Astrocyte of the spinal cord (primary cell): ENCODE measurements at regions not wholly inside any gene's neighbourhood (a gene's known extent, or its start where the extent isn't known, plus 50 kb on each side); places are given as distances from the start of the nearest gene placed in this dataset.
A peak's percentile ranks its signal among the peaks of the same experiment; 100 is the strongest.

Experiments
- DNase-seq: peaks from one replicate; pipeline ENCODE4 v3.0.0; 2011; ENCODE audit warnings: low read depth, low spot score
- H3K4me3 ChIP-seq: 2 replicates; pipeline ENCODE4 v1.5.1; 2011; ENCODE audit warnings: low read depth, mild to moderate bottlenecking, low read length, moderate library complexity
- in situ Hi-C: cut with HindIII; loops from 2 replicates; pipeline ENCODE4 v1.10.0; 2017; ENCODE audit warnings: low sequenced_read_pairs
- TF ChIP-seq, protein P1 (sequence below): IDR thresholded peaks from 2 replicates; pipeline ENCODE4 v1.5.1; 2012; ENCODE audit warnings: low read depth, mild to moderate bottlenecking, low read length, inconsistent platforms

DNA sequence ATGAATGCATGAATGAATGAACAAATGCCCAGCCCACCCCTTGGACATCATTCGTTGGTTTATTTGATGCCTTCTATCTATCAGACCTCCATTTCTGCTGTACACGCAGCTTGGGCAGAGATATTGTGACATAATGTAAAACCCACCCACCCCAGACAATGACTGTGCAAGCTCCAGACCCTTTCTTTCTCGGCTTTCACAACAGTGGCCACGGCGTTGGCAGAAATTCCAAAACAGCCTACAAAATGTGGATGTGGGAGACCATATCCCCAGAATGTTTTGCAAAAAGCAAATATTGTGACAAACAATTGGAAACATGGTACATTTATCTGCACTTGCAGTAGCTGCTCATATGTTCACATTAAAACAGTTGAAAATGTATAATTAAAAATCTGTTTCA is 162.0 kb upstream of the MAFB start:
- TF ChIP-seq, protein P1, sequence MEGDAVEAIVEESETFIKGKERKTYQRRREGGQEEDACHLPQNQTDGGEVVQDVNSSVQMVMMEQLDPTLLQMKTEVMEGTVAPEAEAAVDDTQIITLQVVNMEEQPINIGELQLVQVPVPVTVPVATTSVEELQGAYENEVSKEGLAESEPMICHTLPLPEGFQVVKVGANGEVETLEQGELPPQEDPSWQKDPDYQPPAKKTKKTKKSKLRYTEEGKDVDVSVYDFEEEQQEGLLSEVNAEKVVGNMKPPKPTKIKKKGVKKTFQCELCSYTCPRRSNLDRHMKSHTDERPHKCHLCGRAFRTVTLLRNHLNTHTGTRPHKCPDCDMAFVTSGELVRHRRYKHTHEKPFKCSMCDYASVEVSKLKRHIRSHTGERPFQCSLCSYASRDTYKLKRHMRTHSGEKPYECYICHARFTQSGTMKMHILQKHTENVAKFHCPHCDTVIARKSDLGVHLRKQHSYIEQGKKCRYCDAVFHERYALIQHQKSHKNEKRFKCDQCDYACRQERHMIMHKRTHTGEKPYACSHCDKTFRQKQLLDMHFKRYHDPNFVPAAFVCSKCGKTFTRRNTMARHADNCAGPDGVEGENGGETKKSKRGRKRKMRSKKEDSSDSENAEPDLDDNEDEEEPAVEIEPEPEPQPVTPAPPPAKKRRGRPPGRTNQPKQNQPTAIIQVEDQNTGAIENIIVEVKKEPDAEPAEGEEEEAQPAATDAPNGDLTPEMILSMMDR: no peak

DNA sequence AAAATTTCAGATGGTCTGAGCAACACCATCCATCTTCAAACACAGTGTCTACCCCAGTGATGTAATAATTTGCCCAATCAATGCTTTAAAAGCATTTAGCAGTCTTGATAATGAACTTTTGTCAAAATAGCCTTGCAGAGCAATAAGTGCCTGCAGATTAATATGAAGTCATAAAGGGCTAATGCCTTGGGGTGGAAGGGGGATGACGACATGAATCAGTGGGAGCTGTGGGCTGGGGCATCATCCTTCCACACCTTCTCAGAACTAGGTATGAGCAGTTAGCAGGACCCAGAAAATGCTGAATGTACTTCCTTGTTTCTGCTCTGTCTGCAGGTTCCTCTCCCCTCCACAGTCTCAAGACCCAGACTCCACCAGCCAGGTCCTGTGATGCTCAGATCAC is 166.2 kb upstream of the MAFB start:
- H3K4me3 ChIP-seq: no peak overlapping the region
- TF ChIP-seq, protein P1: no peak
- no peak for DNase-seq
- in situ Hi-C loops: no loop called here

More for the DNA sequence above, 162.0 kb upstream of the MAFB start:
- H3K4me3 ChIP-seq: no peak overlapping the region
- in situ Hi-C loops: no loop called here
- DNase-seq: no peak

DNA sequence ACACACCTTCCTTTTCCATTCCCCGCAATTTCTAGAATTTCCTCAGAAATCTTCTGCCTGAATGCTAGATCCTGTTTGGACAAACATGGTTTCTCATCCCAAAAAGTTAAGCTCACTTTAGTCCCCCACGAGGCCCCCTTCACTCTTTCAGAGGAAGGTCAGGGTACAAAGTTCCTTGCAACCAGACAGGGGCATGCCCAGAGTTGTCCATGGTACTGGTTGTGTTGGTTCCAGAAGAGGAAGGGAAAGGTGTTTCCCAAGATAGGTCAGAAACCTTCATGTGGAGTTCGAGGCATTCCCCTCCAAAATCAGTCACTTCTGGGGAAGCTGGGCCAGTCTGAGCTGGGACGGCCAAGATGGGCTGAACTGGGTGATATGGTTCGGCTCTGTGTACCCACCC is 167.6 kb upstream of the MAFB start:
- H3K4me3 ChIP-seq: no peak overlapping the region
- in situ Hi-C loops: no loop called here
- DNase-seq: no peak
- TF ChIP-seq, protein P1: no peak

DNA sequence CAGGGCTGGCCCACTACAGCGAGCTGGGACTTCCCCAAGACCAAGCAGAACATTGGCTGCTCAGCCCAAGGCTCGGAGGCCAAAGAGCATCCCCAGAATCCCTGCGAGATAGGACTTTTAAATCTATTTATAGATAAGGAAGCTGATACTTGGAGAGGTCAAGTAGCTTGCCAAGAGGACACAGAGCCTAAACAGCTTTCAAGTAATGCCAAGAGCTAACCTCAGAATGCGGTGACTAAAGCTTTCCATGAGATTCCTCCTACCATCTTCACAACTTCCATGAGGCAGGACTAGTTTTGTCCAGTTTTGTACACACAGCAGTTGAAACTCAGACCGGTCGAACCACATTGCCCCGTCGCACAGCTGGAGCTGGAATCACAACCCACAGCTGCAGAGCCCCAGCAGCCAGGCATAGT is 168.1 kb upstream of the TOP1 start:
- DNase-seq: peak; percentile 79
- TF ChIP-seq, protein P1: no peak
- no peak overlapping the region for H3K4me3 ChIP-seq
- in situ Hi-C loops: no loop called here

DNA sequence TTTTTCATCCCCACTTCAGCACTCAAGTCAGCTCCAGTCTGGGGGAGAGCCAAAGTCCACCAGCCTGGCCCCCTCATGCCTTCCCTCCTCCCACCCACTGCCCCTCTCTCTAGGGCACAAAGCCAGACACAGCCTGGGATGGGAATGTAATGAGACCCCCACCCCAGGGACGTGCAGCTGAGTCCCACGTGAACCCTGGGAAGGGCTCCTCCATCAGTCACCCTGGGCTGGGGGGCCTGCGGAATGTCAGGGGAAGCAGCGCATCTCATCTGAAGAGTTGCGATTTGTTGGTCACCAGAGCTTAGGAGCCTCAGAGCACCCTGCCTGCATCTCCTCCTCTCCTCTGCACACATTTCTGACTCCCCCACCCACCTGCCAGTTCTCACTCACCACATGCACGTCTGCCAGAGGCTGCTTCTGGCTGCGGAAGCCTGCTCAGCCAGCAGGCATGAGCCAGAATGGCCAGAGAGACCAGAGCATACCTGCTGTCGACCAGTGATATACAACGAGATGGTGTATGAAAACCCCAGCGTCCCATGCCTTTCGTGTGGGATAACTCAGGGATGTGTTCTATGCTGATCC is 167.1 kb upstream of the TOP1 start:
- TF ChIP-seq, protein P1: no peak
- DNase-seq: no peak
- in situ Hi-C loops: no loop called here
- H3K4me3 ChIP-seq: no peak overlapping the region

DNA sequence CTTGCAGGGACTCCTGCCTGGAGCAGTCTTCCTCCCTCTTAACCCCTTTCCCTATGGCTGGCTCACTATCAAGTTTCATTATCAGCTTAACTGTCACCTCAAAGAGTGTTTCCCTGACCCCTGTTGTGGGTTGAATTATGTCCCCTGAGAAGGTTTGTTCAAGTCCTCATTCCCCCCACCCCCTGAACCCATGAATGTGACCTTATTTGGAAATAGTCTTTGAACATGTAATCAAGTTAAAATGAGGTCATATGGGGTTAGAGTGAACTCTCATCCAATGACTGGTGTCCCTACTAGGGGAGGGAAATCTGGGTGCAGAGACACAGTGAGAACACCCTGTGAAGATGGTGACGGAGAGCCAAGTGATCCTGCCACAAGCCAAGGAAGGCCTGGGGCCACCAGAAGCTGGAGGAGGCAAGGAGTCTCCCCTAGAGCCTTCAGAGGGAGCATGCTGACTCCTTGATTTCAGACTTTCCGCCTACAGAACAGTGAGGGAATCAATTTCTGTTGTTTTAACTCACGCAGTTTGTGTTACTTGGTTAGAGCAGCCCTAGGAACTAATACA is 165.2 kb upstream of the TOP1 start:
- H3K4me3 ChIP-seq: no peak overlapping the region

More for the DNA sequence above, 165.2 kb upstream of the TOP1 start:
- in situ Hi-C loops: no loop called here
- TF ChIP-seq, protein P1: no peak
- no peak for DNase-seq
